Mesothelial cell of epicardium (in vitro differentiated cells): ENCODE measurements at regions not wholly inside any gene's neighbourhood (a gene's known extent, or its start where the extent isn't known, plus 50 kb on each side); places are given as distances from the start of the nearest gene placed in this dataset.

Experiments
- DNase-seq, 2 experiments: peaks; one replicate each; pipeline ENCODE4 v3.0.0; 2021; ENCODE audit warnings: low spot score in 2 of 2; ENCODE audit not compliant: unreplicated experiment in 2 of 2
- H3K27ac Mint-ChIP-seq: 2 replicates; pipeline ENCODE4 v1.8.0; 2021; ENCODE audit warnings: mixed read lengths
- H3K27me3 Mint-ChIP-seq: 2 replicates; pipeline ENCODE4 v1.8.0; 2021; ENCODE audit warnings: low read depth, mixed read lengths
- H3K36me3 Mint-ChIP-seq: 2 replicates; pipeline ENCODE4 v1.8.0; 2021; ENCODE audit warnings: mixed read lengths
- H3K4me1 Mint-ChIP-seq: 2 replicates; pipeline ENCODE4 v1.8.0; 2021; ENCODE audit warnings: mixed read lengths
- H3K4me3 Mint-ChIP-seq: 2 replicates; pipeline ENCODE4 v1.8.0; 2021; ENCODE audit warnings: mild to moderate bottlenecking, moderate library complexity, mixed read lengths
- H3K9me3 Mint-ChIP-seq: 2 replicates; pipeline ENCODE4 v1.8.0; 2021; ENCODE audit warnings: mixed read lengths
- CTCF ChIP-seq: fragments of 200-600 bp; sonication (generic); IDR thresholded peaks from one replicate; pipeline ENCODE4 v1.5.0; 2021; ENCODE audit warnings: antibody characterized with exemption; ENCODE audit not compliant: unreplicated experiment

- no peak for TF ChIP-seq CTCF
- no peaks in the 10 kb centered on the region for H3K36me3 Mint-ChIP-seq
- H3K27me3 Mint-ChIP-seq = peaks cover 4% of the 10 kb centered on the region
- no peak for DNase-seq
- no peak overlapping the region for H3K4me3 Mint-ChIP-seq
- H3K27ac Mint-ChIP-seq = no peak overlapping the region
- H3K4me1 Mint-ChIP-seq = no peaks in the 10 kb centered on the region
- no peaks in the 10 kb centered on the region for H3K9me3 Mint-ChIP-seq
Measured at GRCh38 chr9:103997856-103998370, 96.2 kb upstream of the SMC2 start.

DNA sequence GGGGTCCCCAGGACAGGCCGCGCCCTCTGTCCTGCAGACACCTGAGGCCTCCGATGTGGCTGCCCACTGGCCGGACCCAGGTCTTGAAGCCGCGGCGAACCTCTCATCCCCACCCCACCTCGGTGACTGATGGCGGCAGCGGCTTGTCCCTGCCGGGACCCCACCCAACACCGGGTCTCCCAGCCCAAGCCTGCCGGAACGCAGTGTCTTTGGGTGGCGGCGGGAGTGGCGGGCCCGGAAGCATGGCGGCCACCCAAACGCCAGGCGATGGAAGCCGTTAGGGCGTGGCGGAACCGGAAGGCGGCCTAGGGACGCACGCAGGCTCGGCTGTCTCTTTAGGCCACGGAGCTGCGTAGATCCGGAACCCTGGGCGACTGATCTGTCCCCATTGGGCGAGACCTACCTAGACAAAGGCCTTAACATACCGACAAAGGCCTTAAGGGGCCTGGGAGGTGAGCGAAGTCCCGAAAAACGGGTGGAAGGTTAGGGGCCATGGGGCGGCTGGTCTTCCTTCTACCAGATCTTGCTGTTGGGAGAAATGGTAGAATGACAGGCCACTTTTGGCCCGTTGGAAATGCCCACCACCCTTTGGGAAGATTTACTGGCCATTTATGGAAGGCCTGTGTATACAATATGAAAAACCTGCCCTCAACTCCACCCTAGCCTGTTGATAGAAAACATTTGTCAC is 94.6 kb upstream of the SMC2 start:
- Mint-ChIP-seq H3K27me3 (peaks cover 8% of the 10 kb centered on the region), H3K27ac (no peak overlapping the region), H3K36me3 (no peaks in the 10 kb centered on the region), H3K4me3 (no peak overlapping the region), H3K9me3 (no peaks in the 10 kb centered on the region), H3K4me1 (no peaks in the 10 kb centered on the region)
- no peak for TF ChIP-seq CTCF
- no peak for DNase-seq

DNA sequence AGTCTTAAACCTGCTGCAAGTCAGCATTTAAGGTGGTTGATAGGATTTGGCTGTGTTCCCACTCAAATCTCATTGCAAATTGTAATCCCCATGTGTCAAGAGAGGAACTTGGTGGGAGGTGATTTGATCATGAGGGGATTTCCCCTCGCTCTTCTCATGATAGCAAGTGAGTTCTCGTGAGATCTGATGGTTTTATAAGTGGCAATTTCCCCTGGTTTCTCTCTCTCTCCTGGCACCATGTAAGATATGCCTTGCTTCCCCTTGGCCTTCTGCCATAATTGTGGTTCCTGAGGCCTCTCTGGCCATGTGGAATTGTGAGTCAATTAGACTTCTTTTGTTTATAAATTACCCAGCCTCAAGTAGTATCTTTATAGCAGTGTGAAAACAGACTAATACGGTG is 84.3 kb upstream of the SMC2 start:
- H3K27ac Mint-ChIP-seq = no peak overlapping the region
- no peaks in the 10 kb centered on the region for H3K4me1 Mint-ChIP-seq
- no peaks in the 10 kb centered on the region for H3K27me3 Mint-ChIP-seq
- no peak for DNase-seq
- H3K36me3 Mint-ChIP-seq = no peaks in the 10 kb centered on the region
- no peaks in the 10 kb centered on the region for H3K9me3 Mint-ChIP-seq
- TF ChIP-seq CTCF = no peak
- H3K4me3 Mint-ChIP-seq = no peak overlapping the region

DNA sequence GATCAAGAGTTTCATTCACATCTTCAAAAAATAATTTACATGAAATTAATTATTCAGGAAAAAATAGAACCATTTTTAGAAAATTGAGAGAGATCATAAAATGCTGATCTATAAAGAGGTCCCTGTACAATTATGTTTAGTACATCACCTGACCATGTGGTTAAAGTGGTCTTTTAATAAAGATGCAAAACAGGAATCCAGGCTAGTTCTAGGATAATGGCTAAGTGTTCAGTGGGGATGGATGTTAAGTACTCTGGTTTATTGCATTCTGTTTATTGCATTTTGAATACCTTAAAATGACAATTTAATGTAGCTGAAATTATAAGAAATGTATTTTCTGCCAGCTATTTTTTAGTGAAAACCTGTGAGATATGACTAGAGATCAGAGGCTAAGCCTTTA is 72.0 kb upstream of the SMC2 start:
- H3K27me3 Mint-ChIP-seq = peaks cover 6% of the 10 kb centered on the region
- H3K36me3 Mint-ChIP-seq = no peaks in the 10 kb centered on the region
- H3K4me3 Mint-ChIP-seq = no peak overlapping the region
- no peaks in the 10 kb centered on the region for H3K9me3 Mint-ChIP-seq
- no peak overlapping the region for H3K27ac Mint-ChIP-seq
- DNase-seq = no peak
- H3K4me1 Mint-ChIP-seq = no peaks in the 10 kb centered on the region
- no peak for TF ChIP-seq CTCF

DNA sequence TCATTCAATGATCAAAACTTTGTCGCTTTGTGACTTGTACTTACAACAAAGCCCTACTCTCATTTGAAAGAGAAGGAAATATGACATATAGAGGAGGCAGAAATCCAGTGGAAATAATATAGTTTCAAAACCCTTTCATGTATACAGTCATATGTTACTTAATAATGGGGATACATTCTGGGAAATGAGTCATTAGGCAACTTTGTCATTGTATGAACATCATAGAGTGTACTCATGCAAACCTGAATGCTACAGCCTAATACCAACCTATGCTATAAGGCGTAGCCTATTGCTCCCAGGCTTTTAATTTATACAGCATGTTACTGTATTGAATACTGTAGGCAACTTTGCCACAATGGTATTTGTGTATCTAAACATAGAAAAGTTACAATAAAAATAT is 69.0 kb upstream of the SMC2 start:
- Mint-ChIP-seq H3K9me3 (no peaks in the 10 kb centered on the region), H3K27ac (no peak overlapping the region), H3K4me3 (no peak overlapping the region), H3K36me3 (no peaks in the 10 kb centered on the region), H3K4me1 (peaks cover 5% of the 10 kb centered on the region), H3K27me3 (peaks cover 7% of the 10 kb centered on the region)
- DNase-seq = no peak
- no peak for TF ChIP-seq CTCF

DNA sequence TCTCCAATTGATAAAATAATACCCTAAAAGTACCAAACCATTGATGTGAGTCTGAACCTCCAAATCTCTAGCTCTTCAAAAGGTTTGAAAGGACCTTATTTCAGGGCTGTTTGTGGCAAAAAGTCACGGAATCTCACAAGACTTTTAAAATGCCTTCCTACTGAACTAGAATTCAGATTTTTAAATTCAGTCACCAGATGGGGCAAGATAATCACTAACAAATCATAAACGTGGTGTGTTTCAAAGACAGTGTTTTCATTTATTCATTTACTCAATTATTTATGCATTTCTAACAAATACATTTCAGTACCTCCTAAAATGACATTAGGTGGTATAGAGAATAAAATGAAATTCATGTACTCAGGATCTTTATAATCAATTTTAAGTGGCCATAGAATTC is 68.2 kb upstream of the SMC2 start:
- Mint-ChIP-seq H3K4me3 (no peak overlapping the region), H3K4me1 (peaks cover 5% of the 10 kb centered on the region), H3K9me3 (no peaks in the 10 kb centered on the region), H3K27me3 (peaks cover 7% of the 10 kb centered on the region), H3K36me3 (no peaks in the 10 kb centered on the region), H3K27ac (no peak overlapping the region)
- no peak for DNase-seq
- TF ChIP-seq CTCF = no peak
